DMS79 (cell line): ENCODE measurements at regions not wholly inside any gene's neighbourhood (a gene's known extent, or its start where the extent isn't known, plus 50 kb on each side); places are given as distances from the start of the nearest gene placed in this dataset.

ENCODE experiments used
- DNase-seq: peaks from one replicate; lab custom pipeline; 2025; lab: John Stamatoyannopoulos, UW

DNA sequence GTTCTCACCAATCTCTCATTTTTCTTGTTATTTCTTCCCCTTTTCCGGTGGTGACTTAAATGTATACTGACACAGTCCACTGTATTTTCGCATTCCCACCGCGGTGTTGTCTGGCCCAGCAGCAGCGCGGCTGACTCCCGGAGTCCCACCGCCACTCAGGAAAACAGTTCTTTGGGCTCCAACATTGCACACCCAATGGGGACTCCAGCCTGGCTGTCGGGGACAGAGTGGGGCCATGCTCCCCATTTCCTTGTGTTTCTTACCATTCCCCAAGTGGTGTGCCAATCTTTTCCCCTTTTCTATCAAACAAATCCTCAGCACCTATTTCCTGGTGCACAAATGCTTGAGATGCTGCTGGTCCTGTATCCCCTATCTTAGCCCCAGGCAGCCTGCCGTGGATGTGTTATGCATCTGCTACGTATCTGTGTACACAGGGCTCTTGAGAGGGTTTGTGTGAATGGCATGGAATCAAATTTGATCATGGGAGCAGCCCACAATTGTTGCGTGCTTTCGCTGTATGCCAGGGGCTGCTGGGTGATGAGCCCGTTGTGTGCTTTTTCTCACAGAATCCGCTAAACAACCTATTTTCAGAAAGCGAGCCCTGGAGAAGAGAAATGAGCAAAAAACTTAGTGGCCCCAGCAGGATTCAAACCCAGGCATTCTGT, 219.1 kb upstream of the RGMA start:
- no peak for DNase-seq

DNA sequence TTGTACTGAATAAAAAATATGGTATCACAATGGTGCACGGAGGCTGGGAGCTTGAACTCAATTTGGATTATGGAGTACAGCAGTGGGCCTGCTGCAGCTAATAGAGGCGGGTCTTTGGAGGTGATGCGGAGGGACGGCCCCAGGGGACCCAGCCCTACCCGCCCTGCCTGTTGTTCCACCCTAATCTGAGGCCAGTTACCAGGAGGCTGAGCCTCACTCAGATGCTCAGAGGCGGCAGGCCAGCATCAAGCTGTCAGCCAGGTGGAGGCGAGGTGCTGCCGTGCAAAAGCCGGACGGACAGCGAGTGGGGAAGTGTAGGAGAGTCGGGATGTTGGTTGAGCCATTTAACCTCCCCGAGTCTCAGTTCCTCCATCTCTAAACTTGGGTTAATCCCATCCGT, 218.5 kb upstream of the RGMA start:
- no peak for DNase-seq

DNA sequence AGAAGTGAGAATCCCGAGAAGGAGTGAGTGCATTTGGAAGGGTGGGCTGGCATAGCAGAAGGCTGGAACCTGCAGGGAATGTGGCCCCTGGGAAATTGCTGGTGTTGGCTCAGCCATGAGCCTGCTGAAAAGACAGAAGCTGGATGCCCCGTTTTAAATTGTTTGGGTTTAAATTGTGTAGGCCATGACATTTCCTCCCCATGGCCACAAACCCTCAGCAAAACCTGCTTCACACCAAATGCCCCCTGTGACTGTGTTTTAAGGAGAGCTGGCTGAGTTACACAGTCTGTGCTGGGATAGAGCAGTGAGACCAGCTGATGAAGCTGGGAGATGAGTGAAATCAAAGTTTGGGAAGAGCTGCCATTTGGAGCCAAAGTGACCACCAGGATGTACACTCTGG, 216.3 kb upstream of the RGMA start:
- no peak for DNase-seq

DNA sequence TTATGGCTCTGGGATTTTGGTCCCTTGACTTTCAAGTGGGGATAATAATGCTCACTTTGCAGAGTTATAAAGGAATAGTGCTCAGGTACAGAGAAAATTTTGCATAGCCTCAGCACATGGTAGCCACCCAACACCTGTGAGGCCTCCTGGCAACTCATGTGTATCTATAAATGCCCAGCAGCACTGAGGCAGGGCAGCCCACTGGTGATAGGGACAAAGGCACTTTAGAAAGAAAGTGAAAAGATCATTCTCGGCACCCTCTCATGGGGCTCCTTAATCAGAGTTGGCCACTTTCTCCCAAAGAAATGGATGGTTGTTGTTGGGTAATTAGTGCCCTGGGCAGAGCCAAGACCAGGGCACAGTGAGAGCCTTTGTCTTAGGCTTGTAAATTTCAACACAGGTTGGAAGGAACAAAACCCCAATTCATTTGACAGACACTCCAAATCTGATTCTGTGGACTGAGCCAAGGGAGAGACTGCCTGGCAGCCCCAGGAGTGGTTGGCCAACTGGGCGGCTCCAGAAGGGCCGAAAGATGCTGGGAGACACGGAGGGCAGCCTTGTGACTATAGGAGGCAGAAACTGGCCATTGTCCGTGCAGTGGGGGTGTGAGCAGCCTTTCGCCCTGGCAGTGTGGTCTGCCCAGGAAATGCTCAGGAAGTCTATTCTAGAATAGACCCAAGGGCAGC, 213.2 kb upstream of the RGMA start:
- no peak for DNase-seq

DNA sequence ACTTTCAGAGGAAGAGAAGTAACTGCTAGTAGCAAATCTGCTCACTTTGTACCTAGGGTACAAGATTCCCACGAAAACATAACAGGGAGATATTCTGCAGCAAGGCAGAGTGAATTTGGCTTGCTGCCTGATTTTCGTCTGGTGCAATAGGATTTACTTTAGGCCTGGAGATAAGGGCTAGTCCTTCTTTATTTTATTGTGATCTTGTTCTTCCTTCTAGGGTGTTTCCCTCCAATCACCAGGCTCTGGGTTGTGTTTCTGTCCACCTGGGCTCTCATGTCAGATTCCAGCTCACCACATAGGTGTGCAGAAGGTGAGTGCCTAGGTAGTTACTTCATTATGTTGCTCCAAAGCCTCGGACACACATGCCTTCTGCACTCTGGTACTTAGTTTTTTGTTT, 211.8 kb upstream of the RGMA start:
- DNase-seq = no peak

DNA sequence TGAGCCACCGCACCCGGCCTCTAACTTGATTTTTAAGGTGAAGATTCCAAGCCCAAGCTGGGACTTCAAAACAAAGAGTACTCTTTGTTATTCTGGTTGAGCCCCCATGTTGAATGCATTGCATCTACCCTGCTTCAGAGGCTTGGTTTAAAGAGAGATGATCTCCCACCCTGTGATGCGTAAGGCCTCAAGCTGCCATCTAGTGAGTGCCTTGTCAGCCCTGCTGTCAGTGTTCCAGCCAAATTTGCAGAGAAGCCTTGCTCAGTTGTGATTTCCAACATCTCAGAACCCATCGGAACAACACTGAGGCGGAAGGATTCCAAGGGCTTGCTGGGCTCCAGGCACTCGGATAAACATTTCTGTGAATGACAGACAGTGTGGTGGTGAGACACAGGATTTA, 210.7 kb upstream of the RGMA start:
- no peak for DNase-seq

DNA sequence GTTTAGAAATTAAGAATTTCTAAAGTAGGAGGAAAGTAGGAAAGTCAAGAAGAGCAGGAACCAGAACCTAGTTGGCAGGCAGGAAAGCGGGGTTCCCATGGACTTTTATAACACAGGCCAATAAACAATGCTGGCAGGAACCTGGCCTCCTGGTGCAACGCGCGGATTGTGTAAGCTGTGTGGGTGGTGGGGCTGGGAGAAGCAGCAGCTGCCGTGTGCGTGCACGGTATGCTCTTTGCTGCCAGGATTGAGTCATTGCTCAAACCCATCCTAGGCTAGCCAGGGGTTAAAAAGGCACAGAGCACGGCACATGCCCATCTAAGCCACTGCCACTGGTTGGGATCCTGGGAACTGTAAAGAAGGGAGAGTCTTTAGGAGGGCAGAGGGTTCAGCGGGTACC, 209.9 kb upstream of the RGMA start:
- no peak for DNase-seq

DNA sequence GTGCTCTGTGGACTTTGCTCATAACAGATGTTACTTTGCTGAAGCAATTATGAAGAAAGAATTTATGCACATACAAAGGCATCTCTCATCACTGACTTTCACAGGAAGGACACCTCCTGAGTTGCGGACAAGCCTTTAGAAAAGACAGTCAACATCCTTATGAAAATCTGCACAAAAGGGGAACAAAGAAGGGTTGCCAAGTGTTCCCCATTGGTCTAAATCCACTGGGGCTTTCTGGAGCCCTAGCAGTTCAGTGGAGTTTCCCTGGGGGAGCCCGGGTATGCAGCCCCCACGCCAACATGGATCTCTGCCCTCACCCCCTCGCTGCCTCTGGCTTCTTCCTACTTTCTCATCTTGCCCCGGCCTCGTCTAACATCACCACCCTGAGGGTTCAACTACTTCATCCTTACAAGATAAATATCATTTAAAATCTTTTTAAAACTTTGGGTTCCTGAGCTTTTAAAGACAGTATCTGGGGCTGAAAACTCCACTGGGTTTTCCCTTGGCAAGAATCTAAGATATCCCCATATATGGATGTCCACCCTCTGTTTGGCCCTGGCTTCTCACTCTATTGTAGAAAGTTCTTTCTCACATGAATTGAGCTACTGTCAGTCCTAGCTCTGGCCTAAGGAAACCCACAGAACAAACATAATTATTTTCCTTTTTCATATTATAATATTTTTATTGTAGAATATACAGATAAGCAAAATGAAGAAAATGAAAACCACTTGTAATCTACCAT, 207.9 kb upstream of the RGMA start:
- no peak for DNase-seq

DNA sequence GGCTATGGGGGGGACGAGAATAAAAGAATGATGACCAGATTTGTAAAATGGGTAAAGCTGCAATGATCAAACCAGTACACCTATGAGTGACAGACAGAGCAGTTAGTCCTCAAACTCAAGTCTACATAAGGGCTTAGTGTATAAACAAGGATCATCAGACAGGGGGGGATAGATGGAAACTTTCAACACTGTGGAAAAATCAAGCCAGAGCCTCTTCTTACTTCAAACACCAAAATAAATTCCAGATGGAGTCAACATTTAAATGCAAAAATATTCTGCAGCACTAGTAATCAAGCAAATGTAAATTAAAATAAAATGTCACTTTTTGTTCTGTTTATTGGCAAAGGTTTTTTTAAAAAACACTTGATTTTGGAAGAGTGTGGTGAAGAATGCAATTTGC, 205.9 kb upstream of the RGMA start:
- DNase-seq = no peak

DNA sequence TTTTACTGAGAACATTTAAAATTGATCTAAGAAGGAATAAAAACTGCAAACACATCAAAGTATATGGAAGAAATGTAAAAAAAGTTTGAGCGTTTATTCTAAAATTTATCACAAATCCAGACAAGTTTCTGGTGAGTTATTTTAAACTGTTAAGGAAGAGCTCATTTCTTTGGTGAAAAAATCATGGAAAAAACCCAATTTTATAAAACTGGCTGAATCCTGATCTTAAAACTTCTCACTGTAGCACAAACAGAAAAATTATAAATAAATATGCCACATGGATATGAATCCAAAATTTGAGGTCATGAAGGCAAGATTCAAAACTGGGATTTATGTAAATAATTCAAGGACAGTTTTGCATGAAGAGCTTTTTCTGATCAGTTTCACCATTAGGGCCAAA, 205.1 kb upstream of the RGMA start:
- no peak for DNase-seq

DNA sequence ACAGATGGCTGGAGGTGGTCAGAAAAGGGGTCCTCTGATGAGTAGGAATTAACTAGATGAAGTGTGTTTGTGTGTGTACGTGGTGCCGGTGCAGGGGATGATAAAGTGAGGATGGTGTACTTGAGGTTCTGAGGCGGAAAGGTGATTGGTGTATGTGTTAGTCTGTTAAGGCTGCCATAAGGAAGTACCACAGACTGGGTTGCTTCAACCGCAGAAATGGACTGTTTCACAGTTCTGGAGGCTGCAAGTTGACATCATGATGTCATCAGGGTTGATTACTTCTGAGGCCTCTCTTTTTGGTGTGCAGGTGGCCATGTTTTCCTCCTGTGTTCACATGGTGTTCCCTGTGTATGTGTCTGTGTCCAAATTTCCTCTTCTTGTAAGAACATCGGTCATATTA, 202.4 kb upstream of the RGMA start:
- DNase-seq = no peak

DNA sequence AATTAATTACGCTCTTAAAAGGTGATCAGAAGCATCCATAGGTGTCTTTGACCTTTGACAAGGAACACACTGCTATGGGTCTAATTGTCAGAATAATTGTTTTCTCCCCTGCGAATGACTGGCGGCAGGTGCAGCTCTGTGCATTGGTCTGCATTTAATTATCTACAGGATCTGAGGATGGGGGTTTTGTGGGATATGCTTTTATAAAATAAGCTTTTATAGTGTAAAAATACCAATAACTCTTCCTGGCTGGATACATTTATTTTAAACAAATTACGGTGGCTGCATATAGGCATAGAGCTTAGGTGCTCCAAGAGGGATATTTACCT, 201.6 kb upstream of the RGMA start:
- DNase-seq = no peak

DNA sequence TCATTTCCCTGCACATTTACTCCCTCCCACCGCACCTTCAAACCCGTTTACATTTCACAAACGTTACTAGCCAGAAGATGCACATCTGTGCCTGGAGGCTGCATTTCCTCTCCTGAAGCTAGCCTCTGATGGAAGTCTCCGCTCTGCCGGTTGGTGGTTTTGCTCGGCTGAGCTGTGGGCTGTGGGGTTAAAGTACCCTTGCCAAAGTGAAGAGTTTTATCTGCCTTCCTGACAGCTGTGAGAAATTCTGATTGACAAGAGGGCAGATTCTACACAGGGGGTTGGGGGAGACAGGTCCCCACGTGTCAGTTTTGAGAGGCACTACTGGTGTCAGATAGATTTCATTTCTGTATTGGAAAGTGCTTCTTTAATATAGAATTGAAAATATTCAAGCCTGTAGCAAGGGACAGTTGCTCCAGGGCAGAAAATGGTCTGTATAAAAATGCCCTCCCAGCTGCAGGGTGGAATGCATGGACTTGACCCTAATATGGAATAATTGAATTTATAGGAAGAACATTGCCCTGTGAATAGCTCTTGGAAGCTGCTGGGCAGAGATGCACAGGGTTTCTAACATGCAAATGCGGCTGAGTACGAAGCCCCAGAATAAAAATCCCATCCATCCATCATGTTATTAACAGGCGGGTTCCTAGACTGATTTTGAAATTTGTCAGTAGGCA, 201.1 kb upstream of the RGMA start:
- no peak for DNase-seq

DNA sequence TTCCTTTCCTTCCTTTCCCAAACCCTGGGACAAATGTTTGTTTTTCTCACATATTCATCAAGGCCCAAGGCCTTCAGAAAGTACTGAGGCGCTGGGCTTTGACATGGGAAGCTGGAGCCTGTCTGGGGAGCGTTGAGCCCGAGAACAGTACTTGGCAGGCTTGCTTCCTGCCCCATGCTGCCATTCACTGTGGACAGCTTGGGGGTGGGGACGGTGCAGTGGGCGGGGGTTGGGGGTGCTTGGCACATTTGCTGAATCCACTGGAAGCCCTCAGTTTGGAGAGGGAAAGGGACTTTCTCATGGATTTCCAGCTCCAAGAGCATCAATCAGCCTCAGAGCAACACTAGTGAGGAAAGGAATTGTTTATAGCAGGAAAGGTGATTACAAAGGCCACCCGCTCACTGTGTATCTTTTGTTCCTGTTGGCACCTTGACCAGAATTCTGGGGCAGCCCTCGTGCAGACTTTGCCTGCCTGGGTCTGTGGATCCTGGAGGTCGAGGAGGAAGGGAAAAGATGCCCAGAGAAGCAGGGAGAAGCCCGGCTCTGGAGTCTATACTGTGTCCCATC, 199.8 kb upstream of the RGMA start:
- no peak for DNase-seq

DNA sequence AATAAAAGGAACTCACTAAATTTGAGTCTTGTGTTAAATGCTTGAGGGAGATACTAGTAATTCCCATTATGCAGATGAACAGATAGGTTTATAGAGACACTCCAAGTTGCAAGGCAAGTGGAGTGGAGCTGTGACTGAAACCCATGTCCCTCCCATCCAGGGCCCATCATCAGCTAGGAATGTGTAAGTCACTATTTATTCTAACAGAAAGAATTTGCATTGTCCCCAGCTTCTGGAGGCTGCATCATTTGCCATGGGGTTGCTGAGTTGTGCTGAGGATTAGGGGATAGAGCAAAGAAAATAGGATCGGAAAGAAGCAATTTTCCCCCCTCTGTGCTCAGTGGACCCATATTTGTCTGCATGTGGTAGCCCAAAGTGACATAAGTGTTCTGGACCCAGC, 197.4 kb upstream of the RGMA start:
- no peak for DNase-seq

DNA sequence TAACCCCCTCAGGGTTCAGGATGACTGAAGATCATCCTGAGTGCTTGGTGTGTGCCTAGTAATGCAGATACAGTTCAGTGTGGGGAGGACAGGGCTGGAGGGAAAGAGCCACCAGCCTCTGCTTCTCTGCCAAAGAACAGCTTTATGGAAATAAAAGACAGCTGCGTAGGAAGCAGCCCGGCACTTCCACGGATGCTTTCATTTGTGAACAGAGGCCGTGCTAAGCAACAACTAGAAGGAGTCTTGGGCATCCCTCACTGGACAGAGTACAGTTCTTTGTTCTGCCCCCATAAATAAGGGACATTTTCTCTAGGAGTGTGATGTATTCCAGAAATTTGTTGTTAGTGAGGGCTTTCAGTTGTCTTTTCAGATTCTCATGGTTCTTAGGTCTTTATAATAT, 194.8 kb upstream of the RGMA start:
- DNase-seq = no peak

DNA sequence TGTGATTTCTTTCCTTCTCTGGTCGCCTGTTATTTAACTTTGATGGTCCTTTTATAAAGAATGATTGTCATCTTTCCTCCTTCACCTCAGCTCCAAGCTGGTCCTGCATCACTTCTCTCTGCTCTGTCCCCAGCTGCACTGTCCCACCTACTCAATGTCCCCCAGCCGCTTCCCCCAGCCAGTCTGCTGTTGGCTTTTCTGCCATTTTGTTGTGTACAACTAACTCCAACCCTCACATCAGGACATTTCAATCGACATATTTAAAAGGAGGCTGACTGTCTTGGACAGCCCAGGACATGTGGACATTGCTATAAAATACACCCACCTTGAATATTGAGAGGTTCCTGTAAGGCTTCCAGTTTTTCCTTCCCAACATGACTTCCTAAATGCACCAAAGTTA, 193.8 kb upstream of the RGMA start:
- no peak for DNase-seq

DNA sequence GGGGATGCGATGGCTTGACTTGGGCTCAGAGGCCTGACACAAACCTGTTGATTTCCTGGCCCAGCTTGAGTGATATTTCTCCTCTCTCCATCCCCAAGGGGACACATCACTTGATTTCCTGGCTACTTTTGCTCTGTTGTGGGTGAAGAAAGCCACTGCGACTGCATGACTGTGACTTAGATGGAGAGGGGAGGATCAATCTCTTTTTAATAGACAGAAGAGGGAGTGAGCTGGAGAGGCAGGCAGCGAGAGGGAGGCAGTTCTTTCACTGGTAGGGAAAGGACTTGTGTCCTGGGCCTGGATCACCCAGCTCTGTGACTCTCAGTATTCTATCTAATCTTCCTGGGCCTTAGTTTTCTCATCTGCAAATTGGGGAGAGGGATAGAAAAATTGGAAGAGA, 189.8 kb upstream of the RGMA start:
- no peak for DNase-seq

DNA sequence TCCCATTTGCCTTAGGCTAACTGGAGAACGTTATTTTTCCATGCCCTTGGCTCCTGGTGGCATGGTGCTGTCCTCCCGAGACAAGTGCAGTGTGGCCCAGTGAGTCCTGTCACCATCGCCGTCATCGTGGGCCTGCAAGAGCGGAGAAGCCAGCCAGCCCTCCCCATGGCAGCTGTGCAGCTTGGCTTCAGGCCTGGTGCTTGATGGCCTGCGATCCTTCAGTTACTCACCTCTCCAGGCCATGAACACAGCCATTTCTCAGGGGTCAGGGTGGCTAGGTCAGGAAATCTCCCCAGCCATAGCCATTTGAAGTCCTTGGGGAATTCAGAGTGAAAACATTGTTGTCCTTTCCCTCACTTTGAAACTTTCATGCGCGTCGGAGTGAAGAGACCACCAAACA, 189.0 kb upstream of the RGMA start:
- DNase-seq = no peak

DNA sequence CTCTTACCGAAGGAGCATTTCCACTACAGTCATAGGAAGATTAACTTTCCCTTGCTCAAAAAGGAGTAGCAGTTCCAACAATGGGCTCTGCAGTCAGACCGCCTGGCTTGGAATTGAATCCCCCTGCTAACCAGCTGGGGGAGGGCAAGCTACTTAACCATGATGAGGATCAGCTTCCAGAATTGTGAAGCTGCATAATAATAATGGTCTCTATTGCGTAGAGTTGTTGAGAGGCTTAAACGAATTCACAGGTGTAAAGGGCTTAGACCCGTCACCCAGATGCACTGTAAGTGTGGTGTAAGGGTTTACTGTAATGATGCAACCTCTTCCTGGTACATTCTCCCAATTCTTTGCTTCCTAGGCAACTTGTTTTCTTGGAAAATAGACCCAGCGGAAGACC, 185.2 kb upstream of the RGMA start:
- no peak for DNase-seq

DNA sequence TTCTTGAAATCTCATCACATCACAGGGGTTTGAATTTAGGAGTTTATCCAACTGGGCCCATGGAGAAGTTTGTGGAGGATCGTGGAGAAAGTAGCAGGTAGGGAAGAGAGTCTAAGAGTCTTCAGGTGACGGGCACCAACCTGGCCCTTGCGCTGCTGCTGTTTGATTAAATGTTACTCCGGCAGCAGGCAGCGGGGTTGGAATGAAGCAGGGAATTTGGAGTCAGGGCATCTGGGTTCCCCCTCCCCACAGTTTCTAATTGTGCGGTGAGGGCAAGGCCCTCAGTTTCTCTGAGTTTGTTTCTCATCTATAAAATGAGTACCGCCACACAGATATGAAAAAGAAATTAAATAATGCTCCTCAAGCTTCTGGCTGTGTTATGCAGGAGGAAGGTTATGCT, 182.9 kb upstream of the RGMA start:
- no peak for DNase-seq

DNA sequence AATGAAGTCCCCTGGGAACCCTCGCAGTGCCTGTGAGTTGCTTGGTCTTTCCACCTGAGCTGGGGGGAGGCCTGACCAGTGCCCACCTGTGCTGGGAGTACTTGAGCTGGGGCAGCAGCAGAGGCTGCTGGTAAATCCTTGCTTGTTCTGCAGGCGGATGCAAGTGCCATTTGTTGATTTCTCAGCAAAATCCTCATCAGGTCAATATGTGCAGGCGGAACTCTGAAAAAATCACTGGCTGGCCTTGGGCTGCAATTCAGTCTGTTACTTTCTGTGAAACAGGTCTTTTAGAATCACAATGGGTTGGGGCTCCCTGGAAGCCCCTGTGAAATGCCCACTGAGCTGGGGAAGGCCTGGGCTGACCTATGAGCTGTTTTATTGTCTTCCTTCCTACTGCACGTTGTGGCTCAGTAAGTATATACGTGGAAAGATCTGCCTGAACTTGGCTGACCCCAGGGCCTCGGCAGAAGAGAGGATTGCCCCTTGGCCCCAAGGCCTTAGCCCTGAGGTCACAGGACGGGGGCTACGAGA, 182.0 kb upstream of the RGMA start:
- no peak for DNase-seq

DNA sequence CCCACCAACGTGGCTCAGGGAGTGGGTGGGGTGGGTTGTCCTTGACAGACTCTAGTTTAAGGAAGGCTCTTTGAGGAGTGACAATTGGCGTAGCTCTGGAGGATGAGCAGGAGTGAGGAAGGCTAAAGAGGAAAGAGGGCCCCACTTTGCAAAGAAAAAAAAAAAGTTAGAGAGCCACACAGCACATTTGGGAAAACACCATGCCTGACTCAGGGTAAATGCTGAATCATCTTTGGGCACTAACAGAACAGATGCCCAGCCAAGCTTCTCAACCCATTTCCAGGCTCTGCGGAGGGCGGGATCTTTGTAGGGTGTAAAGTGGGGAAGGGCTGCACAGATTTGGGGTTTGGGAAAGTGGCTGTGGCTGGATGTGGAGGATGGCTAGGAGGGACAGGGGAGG, 179.1 kb upstream of the RGMA start:
- no peak for DNase-seq
